Hepatocyte (in vitro differentiated cells): ENCODE measurements at regions not wholly inside any gene's neighbourhood (a gene's known extent, or its start where the extent isn't known, plus 50 kb on each side); places are given as distances from the start of the nearest gene placed in this dataset.

Experiments
- DNase-seq: peaks from one replicate; pipeline ENCODE4 v3.0.0-alpha.2; 2016; ENCODE audit warnings: low spot score
- H2AFZ ChIP-seq: fragments of 200-600 bp; sonication (generic); 2 replicates; pipeline ENCODE4 v1.6.0; 2016; ENCODE audit warnings: antibody characterized with exemption, mild to moderate bottlenecking
- H3K27ac ChIP-seq: fragments of 200-600 bp; sonication (generic); 2 replicates; pipeline ENCODE4 v1.5.1; 2016; ENCODE audit warnings: mild to moderate bottlenecking
- H3K27me3 ChIP-seq: fragments of 200-600 bp; sonication (generic); 2 replicates; pipeline ENCODE4 v1.6.1; 2016
- H3K36me3 ChIP-seq: fragments of 200-600 bp; sonication (generic); replicated peaks from 2 replicates; pipeline ENCODE4 v1.5.1; 2016; ENCODE audit warnings: low read depth; ENCODE audit not compliant: insufficient read depth
- H3K4me1 ChIP-seq: fragments of 200-600 bp; sonication (generic); 2 replicates; pipeline ENCODE4 v1.5.1; 2016; ENCODE audit warnings: mild to moderate bottlenecking, moderate library complexity; ENCODE audit not compliant: insufficient read depth
- H3K4me2 ChIP-seq: fragments of 200-600 bp; sonication (generic); 2 replicates; pipeline ENCODE4 v1.6.0; 2016
- H3K4me3 ChIP-seq: fragments of 200-600 bp; sonication (generic); 2 replicates; pipeline ENCODE4 v1.5.1; 2016; ENCODE audit warnings: mild to moderate bottlenecking
- H3K79me2 ChIP-seq: fragments of 200-600 bp; sonication (generic); 2 replicates; pipeline ENCODE4 v1.6.0; 2017; ENCODE audit warnings: mild to moderate bottlenecking
- H3K9me2 ChIP-seq: fragments of 200-600 bp; sonication (generic); replicated peaks from 2 replicates; pipeline ENCODE4 v1.6.0; 2017; ENCODE audit warnings: mild to moderate bottlenecking; ENCODE audit not compliant: insufficient read depth
- H3K9me3 ChIP-seq: fragments of 200-600 bp; sonication (generic); 2 replicates; pipeline ENCODE4 v1.5.1; 2016; ENCODE audit warnings: low read depth, mild to moderate bottlenecking
- H4K20me1 ChIP-seq: fragments of 200-600 bp; sonication (generic); 2 replicates; pipeline ENCODE4 v1.6.0; 2016; ENCODE audit warnings: mild to moderate bottlenecking; ENCODE audit not compliant: insufficient read depth, poor library complexity, severe bottlenecking
- EZH2 ChIP-seq: fragments of 200-600 bp; sonication (generic); IDR thresholded peaks from 2 replicates; pipeline ENCODE4 v1.6.1; 2016; ENCODE audit warnings: antibody characterized with exemption, mild to moderate bottlenecking, borderline replicate concordance
- EZH2phosphoT487 ChIP-seq: fragments of 200-600 bp; sonication (generic); IDR thresholded peaks from one replicate; pipeline ENCODE4 v1.6.1; 2018; ENCODE audit warnings: antibody characterized with exemption, mild to moderate bottlenecking, low read depth, moderate library complexity; ENCODE audit not compliant: unreplicated experiment, severe bottlenecking
- WGBS: methylation state at CpG from one replicate; pipeline ENCODE4 v1.1.6; 2016; ENCODE audit warnings: low lambda C conversion rate; ENCODE audit errors: missing lambda C conversion rate; 5-methylcytosine and 5-hydroxymethylcytosine counted together
- TF ChIP-seq, protein P1 (sequence below): fragments of 200-600 bp; sonication (generic); IDR thresholded peaks from 2 replicates; pipeline ENCODE4 v1.5.1; 2016; ENCODE audit warnings: antibody characterized with exemption, mild to moderate bottlenecking; ENCODE audit not compliant: poor library complexity

DNA sequence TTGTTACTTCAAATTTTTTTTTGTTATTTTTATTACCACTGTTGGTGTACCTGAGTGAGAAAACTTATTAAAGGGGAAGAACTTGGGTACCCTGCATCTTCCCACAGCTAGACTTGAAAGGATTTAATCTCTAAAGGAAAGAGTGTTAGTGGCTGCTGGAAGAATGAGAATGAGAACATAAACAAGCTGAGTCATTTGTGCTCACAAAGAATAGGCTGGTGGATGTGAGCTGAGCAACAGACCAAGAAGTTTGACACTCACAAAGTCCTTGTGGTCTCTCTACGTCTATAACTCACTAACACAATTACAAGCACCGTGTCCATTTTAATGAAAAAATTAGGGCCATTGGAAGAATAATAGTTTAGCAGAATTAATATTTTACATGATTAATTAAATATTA lies 217.6 kb upstream of the ANO5 start:
- no peak overlapping the region for H3K27ac ChIP-seq
- no peaks in the 10 kb centered on the region for H3K9me2 ChIP-seq
- H4K20me1 ChIP-seq: no peaks in the 10 kb centered on the region
- H3K9me3 ChIP-seq: no peaks in the 10 kb centered on the region
- H3K27me3 ChIP-seq: no peaks in the 10 kb centered on the region
- H3K4me1 ChIP-seq: no peaks in the 10 kb centered on the region
- H3K79me2 ChIP-seq: no peaks in the 10 kb centered on the region
- no peak for TF ChIP-seq EZH2
- no peak for TF ChIP-seq EZH2phosphoT487
- TF ChIP-seq, protein P1, sequence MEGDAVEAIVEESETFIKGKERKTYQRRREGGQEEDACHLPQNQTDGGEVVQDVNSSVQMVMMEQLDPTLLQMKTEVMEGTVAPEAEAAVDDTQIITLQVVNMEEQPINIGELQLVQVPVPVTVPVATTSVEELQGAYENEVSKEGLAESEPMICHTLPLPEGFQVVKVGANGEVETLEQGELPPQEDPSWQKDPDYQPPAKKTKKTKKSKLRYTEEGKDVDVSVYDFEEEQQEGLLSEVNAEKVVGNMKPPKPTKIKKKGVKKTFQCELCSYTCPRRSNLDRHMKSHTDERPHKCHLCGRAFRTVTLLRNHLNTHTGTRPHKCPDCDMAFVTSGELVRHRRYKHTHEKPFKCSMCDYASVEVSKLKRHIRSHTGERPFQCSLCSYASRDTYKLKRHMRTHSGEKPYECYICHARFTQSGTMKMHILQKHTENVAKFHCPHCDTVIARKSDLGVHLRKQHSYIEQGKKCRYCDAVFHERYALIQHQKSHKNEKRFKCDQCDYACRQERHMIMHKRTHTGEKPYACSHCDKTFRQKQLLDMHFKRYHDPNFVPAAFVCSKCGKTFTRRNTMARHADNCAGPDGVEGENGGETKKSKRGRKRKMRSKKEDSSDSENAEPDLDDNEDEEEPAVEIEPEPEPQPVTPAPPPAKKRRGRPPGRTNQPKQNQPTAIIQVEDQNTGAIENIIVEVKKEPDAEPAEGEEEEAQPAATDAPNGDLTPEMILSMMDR: no peak
- no peak overlapping the region for H3K4me2 ChIP-seq
- 33% methylated on average over 2 of the region's 2 CpGs for WGBS
- no peak for DNase-seq
- no peak overlapping the region for H2AFZ ChIP-seq
- H3K4me3 ChIP-seq: no peak overlapping the region
- no peaks in the 10 kb centered on the region for H3K36me3 ChIP-seq

GRCh38 chr11:21976210-21976609 lies 216.7 kb upstream of the ANO5 start:
- Histone ChIP-seq H3K27me3 (no peaks in the 10 kb centered on the region), H3K79me2 (no peaks in the 10 kb centered on the region), H4K20me1 (no peaks in the 10 kb centered on the region), H3K9me2 (no peaks in the 10 kb centered on the region), H3K27ac (no peak overlapping the region), H3K9me3 (no peaks in the 10 kb centered on the region), H2AFZ (no peak overlapping the region), H3K4me3 (no peak overlapping the region), H3K36me3 (no peaks in the 10 kb centered on the region), H3K4me1 (no peaks in the 10 kb centered on the region), H3K4me2 (no peak overlapping the region)
- TF ChIP-seq, protein P1: no peak
- no peak for TF ChIP-seq EZH2phosphoT487
- no peak for TF ChIP-seq EZH2
- DNase-seq: no peak
- 75% methylated on average over 8 of the region's 8 CpGs for WGBS

GRCh38 chr11:21983431-21983830 lies 209.5 kb upstream of the ANO5 start:
- Histone ChIP-seq H3K27ac (no peak overlapping the region), H4K20me1 (no peaks in the 10 kb centered on the region), H3K79me2 (no peaks in the 10 kb centered on the region), H3K9me2 (no peaks in the 10 kb centered on the region), H3K4me3 (no peak overlapping the region), H3K4me2 (no peak overlapping the region), H3K36me3 (no peaks in the 10 kb centered on the region), H3K27me3 (no peaks in the 10 kb centered on the region), H3K4me1 (no peaks in the 10 kb centered on the region), H2AFZ (no peak overlapping the region), H3K9me3 (no peaks in the 10 kb centered on the region)
- TF ChIP-seq EZH2phosphoT487: no peak
- TF ChIP-seq, protein P1: no peak
- TF ChIP-seq EZH2: no peak
- 77% methylated on average over 2 of the region's 2 CpGs for WGBS
- no peak for DNase-seq

DNA sequence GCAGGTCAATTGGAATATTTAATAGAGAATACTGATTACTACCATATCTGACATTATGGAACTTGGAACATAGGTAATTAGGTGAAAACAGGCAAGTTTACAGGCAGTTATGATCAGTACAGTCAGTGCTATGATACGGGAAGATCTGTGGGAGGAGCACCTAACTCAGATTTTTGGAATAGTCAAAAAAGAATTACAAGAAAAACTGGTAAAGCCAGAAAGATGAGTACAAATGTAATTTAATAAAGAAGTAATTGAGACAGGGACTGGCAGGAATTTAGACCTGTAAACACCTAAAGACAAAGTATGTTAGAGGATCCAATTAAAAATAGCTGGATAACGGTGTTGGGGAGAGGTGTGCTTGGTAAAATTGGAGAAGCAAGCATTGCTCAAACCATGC lies 206.5 kb upstream of the ANO5 start:
- 77% methylated on average over 2 of the region's 2 CpGs for WGBS
- H2AFZ ChIP-seq: no peak overlapping the region
- TF ChIP-seq EZH2 (no peak), EZH2phosphoT487 (no peak)
- TF ChIP-seq, protein P1: no peak

More for the DNA sequence above, 206.5 kb upstream of the ANO5 start:
- no peak overlapping the region for H3K27ac ChIP-seq
- no peaks in the 10 kb centered on the region for H3K36me3 ChIP-seq
- no peak overlapping the region for H3K4me2 ChIP-seq
- no peaks in the 10 kb centered on the region for H3K79me2 ChIP-seq
- H3K27me3 ChIP-seq: no peaks in the 10 kb centered on the region
- no peak for DNase-seq
- no peaks in the 10 kb centered on the region for H3K9me3 ChIP-seq
- H3K4me1 ChIP-seq: no peaks in the 10 kb centered on the region
- no peaks in the 10 kb centered on the region for H4K20me1 ChIP-seq
- no peaks in the 10 kb centered on the region for H3K9me2 ChIP-seq
- H3K4me3 ChIP-seq: no peak overlapping the region
